GM12892 (cell line): ENCODE measurements at regions not wholly inside any gene's neighbourhood (a gene's known extent, or its start where the extent isn't known, plus 50 kb on each side); places are given as distances from the start of the nearest gene placed in this dataset.

Experiments used
- DNase-seq: peaks from one replicate; pipeline ENCODE4 v3.0.0; 2011; ENCODE audit not compliant: insufficient read length
- FAIRE-seq: peaks from 2 replicates; lab custom pipeline; 2011; peaks lifted over from hg19 to GRCh38; lab: Jason Lieb, UNC
- POLR2A ChIP-seq: IDR thresholded peaks from 2 replicates; pipeline ENCODE4 v1.6.1; 2011; ENCODE audit warnings: low read depth, low read length, control low read depth
- POLR2AphosphoS5 ChIP-seq: IDR thresholded peaks from 2 replicates; pipeline ENCODE4 v1.6.1; 2011; ENCODE audit warnings: low read depth, low read length, control low read depth
- TAF1 ChIP-seq: IDR thresholded peaks from 2 replicates; pipeline ENCODE4 v1.6.1; 2011; ENCODE audit warnings: low read depth, mild to moderate bottlenecking, control low read depth, low read length, borderline replicate concordance

DNA sequence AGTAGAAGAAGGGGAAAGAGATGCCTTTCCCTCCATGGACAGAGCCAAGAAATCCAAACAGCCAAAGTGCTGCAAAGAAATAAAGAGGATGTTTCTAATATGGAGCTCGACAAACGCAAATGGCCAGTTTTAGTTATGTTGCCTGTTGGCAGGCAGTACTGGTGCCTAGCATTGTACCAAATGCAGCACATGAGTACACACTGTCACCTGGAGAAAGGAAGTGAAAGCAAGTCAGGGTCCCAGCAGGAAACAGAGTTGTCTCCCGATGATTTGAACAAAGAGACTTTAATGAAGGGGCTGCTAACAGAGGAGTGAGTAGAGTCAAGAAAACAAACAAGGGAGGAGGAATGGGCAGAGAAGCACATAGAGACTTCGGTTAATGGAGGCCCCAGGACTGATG is 623.0 kb downstream of the BCL11A start:
- no peak for DNase-seq
- TF ChIP-seq TAF1 = no peak
- TF ChIP-seq POLR2A = no peak
- TF ChIP-seq POLR2AphosphoS5 = no peak
- no peak for FAIRE-seq

DNA sequence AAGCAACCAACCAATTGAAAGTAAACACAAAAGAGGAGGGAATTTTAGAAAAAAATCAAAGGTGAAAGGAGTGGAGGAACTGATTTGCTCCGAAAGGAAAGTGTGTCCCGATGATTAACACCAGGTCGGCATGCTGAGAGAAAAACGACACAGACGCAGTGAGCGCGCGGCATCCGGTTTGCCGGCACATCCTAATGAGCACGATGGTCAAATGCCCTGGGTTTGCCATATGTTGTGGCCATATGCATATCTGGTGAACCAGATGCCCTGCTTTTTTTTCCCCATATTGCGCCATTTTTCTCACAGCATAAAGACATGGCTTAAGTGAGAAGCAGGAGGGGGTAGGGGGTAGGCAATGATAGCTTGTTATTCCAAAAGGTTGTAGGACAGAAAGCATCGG is 626.7 kb downstream of the BCL11A start:
- DNase-seq (no peak), FAIRE-seq (no peak)
- TF ChIP-seq POLR2A = no peak
- TF ChIP-seq TAF1 = no peak
- no peak for TF ChIP-seq POLR2AphosphoS5

- no peak for TF ChIP-seq TAF1
- no peak for TF ChIP-seq POLR2A
- TF ChIP-seq POLR2AphosphoS5 = no peak
- no peak for DNase-seq
- no peak for FAIRE-seq
Observed at GRCh38 chr2:59925321-59925720, 628.1 kb downstream of the BCL11A start.

DNA sequence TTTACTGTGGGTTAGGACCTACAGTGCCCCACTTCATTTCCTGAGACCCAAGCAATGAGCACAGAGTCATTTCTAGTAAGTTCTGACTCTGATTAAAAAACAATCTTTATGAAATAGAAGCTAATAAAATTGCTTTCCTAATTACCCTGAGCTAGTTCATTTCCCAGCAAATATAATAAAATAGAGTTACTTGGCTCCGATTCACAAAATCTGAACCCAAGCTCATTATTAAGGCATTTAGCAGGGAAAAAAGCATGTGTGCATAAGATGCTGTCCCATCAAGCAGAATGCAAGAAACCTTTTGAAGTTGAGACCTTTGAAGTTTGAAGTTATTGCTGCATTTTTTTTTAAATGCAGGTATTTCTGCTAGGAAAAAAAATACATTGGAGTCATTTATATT is 629.1 kb downstream of the BCL11A start:
- DNase-seq (no peak), FAIRE-seq (no peak)
- TF ChIP-seq TAF1 (no peak), POLR2A (no peak), POLR2AphosphoS5 (no peak)

DNA sequence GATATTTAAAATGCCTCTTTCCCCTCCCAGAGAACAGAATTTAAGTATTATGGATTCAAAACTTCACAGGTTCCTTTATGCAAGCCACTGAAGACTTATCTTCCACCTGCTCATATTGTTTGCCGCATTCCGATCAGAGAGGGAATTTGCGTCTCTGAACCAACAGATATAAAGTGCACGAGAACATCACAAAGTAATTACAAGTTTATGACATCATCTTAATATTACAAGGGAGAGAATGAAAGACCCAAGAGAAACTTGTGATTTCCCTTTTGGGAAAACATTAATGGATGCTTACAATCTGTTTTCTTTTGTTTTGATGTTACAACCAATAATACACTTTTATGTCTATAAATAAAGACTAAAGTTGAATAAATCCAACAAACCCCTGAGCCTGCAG is 631.0 kb downstream of the BCL11A start:
- TF ChIP-seq TAF1 = no peak
- no peak for DNase-seq
- no peak for FAIRE-seq

DNA sequence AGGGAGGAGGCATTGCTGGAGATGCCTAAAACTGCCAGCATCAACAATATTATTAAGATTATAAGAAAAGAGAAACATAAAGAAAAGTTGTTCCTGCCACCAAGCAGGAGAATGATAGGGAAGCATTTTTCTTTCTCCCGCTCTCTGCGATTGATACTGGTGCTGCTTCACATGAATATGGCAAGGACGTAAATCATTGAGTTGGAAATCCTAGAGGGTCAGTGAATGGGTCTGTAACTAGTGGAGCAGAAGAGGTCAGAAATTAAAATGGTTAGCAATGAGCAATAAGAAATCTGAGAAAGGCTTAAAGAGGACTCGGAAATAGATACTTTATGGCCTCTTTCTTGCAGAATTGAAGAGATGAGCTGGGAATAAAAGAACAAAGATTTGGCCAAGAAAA is 631.7 kb downstream of the BCL11A start:
- no peak for FAIRE-seq
- TF ChIP-seq POLR2A (no peak), POLR2AphosphoS5 (no peak), TAF1 (no peak)

GRCh38 chr2:59920961-59921360 is 632.5 kb downstream of the BCL11A start:
- no peak for TF ChIP-seq POLR2A
- DNase-seq = no peak
- no peak for FAIRE-seq

More for the DNA sequence above, 631.7 kb downstream of the BCL11A start:
- no peak for DNase-seq

DNA sequence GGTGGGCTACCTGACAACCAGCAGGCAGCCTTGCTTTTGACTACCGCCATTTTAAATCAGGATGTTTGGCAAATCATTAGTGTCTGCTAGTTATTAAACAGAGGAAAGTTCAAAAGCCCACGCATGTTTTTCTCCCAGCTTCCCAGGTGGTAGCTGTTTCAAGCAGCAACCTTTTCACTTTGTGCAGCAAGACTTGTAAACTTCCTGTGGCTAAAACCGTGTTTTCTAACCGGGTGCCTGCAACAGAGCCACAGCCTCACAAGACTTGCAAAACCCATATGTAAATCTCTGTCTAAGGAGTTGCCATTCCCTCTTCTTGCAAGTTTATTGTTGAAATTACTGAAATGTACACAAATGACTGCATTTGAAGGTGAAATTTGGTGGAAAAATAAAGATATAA is 633.1 kb downstream of the BCL11A start:
- TF ChIP-seq POLR2A = no peak
- no peak for TF ChIP-seq POLR2AphosphoS5
- DNase-seq = no peak
- FAIRE-seq = no peak

DNA sequence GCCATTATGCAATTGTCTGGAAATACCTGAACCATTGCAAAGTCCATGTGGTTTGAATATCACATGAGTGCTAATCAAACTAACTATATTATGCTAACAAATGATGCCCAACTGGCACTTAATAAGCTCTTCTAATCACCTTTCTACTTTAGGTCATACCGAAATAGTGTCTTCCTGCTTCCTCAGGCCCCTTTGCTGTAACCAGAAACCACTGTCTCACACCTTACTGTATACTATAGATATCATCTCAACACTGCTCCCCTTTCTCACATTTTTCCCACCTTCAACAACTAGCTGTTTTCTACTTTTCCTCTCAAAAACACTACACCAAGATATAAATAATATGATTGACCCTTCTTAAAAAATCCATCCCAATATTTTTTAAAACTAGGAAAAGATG is 633.9 kb downstream of the BCL11A start:
- no peak for FAIRE-seq
- DNase-seq = no peak
- TF ChIP-seq POLR2A (no peak), TAF1 (no peak), POLR2AphosphoS5 (no peak)

GRCh38 chr2:59912042-59912441 is 641.4 kb downstream of the BCL11A start:
- no peak for DNase-seq
- no peak for FAIRE-seq
- no peak for TF ChIP-seq TAF1

DNA sequence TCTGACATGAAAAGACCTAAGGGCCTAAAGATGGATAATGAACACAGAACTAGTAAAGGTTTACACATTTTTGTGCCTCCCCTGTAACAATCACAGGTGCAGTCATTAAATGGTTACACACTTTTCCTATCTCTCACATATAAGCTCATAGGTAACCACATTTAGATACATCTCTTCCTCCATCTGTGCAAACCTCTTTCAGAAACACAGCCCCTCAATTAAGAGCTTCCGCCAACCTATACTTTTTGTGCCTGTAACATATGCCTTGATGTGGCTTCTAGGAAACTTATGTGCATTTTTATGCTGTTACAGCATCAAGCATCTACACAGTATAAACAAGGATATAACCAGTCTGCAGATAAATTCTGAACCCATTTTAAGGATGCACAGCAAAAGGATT is 643.3 kb downstream of the BCL11A start:
- FAIRE-seq = no peak

GRCh38 chr2:59909147-59909546 is 644.3 kb downstream of the BCL11A start:
- DNase-seq = no peak
- TF ChIP-seq POLR2AphosphoS5 (no peak), POLR2A (no peak), TAF1 (no peak)
- FAIRE-seq = no peak

More for the DNA sequence above, 643.3 kb downstream of the BCL11A start:
- TF ChIP-seq POLR2AphosphoS5 (no peak), POLR2A (no peak), TAF1 (no peak)
- no peak for DNase-seq

GRCh38 chr2:59905731-59906130 is 647.7 kb downstream of the BCL11A start:
- TF ChIP-seq POLR2AphosphoS5 (no peak), TAF1 (no peak), POLR2A (no peak)
- FAIRE-seq (no peak), DNase-seq (no peak)

DNA sequence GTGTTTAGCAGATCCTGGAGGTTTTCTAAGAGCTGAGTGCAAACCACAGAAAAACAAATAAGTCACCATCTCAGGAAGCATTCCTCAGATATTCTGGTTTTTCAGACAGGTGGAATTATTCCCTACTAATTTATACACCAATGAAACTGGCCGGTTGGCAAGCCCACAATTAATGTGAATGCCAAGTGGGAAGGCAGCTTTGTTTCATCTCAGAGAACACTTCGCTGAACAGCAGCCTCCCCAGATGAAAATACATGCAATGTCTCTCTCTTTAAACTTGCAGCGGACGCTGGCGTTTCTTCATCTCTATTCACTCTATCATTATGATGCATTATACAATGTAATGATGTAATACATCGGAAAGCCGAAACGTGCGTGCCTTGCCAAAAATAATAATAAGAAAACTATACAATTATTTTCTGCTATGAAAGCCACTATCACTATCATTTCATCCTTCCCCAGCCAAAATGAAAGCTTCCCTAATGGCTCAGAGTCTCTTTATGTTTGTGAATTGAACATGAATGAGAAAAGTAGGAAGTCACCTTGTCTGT is 649.4 kb downstream of the BCL11A start:
- no peak for TF ChIP-seq POLR2A
- TF ChIP-seq POLR2AphosphoS5 = no peak
- no peak for TF ChIP-seq TAF1
- no peak for DNase-seq
- FAIRE-seq = no peak
